Endothelial cell of umbilical vein (primary cell): ENCODE measurements at regions not wholly inside any gene's neighbourhood (a gene's known extent, or its start where the extent isn't known, plus 50 kb on each side); places are given as distances from the start of the nearest gene placed in this dataset.

ENCODE experiments used
- BruUV-seq: library from RNA; stranded (reverse); fragments of 400-500 nt; replicated peaks from 2 replicates; lab custom pipeline; 2021; lab: Mats Ljungman, UMichigan
- CTCF ChIA-PET: fragments of 300-600, 350-600 bp; sonication (Branson Sonifier 250); formaldehyde crosslinking; loops from one replicate; lab custom pipeline; 2021; ENCODE audit warnings: antibody characterized with exemption, inconsistent platforms; lab: Charles Lee
- POLR2A ChIA-PET: fragments of 300-600, 350-600 bp; sonication (Branson Sonifier 250); formaldehyde crosslinking; loops from one replicate; lab custom pipeline; 2021; ENCODE audit warnings: antibody characterized with exemption, inconsistent platforms; lab: Charles Lee
- DNase-seq: peaks from one replicate; pipeline ENCODE4 v3.0.0-alpha.2; 2011; ENCODE audit warnings: low read depth, low spot score
- FAIRE-seq: peaks from 2 replicates; lab custom pipeline; 2011; peaks lifted over from hg19 to GRCh38; lab: Jason Lieb, UNC
- H2AFZ ChIP-seq: 2 replicates; pipeline ENCODE4 v1.6.0; 2012; ENCODE audit warnings: low read depth, low read length, control low read depth, inconsistent platforms
- H3K27ac ChIP-seq: 2 replicates; pipeline ENCODE4 v1.5.1; 2011; ENCODE audit warnings: low read depth, mild to moderate bottlenecking, control low read depth, low read length, moderate library complexity; ENCODE audit not compliant: insufficient read depth
- H3K27me3 ChIP-seq, 2 experiments: 2 replicates each; pipeline versions ENCODE4 v1.6.0 to v1.6.1; 2011; ENCODE audit warnings: low read length in 2 of 2, mixed read lengths in 1 of 2; ENCODE audit not compliant: control insufficient read depth in 2 of 2, insufficient read depth in 2 of 2
- H3K36me3 ChIP-seq, 2 experiments: 2 replicates in 1 of 2; 3 replicates in 1 of 2; pipeline ENCODE4 v1.5.1; 2011; ENCODE audit warnings: low read length in 2 of 2, mild to moderate bottlenecking in 1 of 2, moderate library complexity in 1 of 2; ENCODE audit not compliant: control insufficient read depth in 2 of 2, insufficient read depth in 2 of 2; ENCODE audit errors: extremely low read depth in 1 of 2
- H3K4me1 ChIP-seq: 3 replicates; pipeline ENCODE4 v1.5.1; 2011; ENCODE audit warnings: mild to moderate bottlenecking, low read length; ENCODE audit not compliant: control insufficient read depth, insufficient read depth; ENCODE audit errors: extremely low read depth
- H3K4me2 ChIP-seq: 2 replicates; pipeline ENCODE4 v1.6.1; 2011; ENCODE audit warnings: low read length, control low read depth, mixed read lengths; ENCODE audit not compliant: insufficient read depth
- H3K4me3 ChIP-seq, 3 experiments: fragments of 200-600 bp in 1 of 3; sonication (generic), shearing (Covaris generic) in 1 of 3; replicated peaks in 1 of 3; 2 replicates each; pipeline ENCODE4 v1.5.1; 2011 to 2016; ENCODE audit warnings: control low read depth in 3 of 3, low read length in 3 of 3, mild to moderate bottlenecking in 2 of 3, inconsistent platforms in 1 of 3, low read depth in 1 of 3, moderate library complexity in 1 of 3; ENCODE audit not compliant: insufficient read depth in 1 of 3
- H3K79me2 ChIP-seq: 2 replicates; pipeline ENCODE4 v1.6.0; 2012; ENCODE audit warnings: low read length, inconsistent platforms; ENCODE audit not compliant: control insufficient read depth, insufficient read depth
- H3K9ac ChIP-seq: replicated peaks from 2 replicates; pipeline ENCODE3; 2011; ENCODE audit warnings: low read length, control low read depth; ENCODE audit not compliant: insufficient read depth; ENCODE audit errors: extremely low read depth
- H3K9me1 ChIP-seq: replicated peaks from 3 replicates; pipeline ENCODE4 v1.6.0; 2011; ENCODE audit warnings: mild to moderate bottlenecking, low read length; ENCODE audit not compliant: control insufficient read depth, insufficient read depth; ENCODE audit errors: extremely low read depth
- H3K9me3 ChIP-seq: replicated peaks from 2 replicates; pipeline ENCODE4 v1.5.1; 2012; ENCODE audit warnings: low read length, inconsistent platforms; ENCODE audit not compliant: control insufficient read depth, insufficient read depth
- H4K20me1 ChIP-seq: replicated peaks from 2 replicates; pipeline ENCODE3; 2011; ENCODE audit warnings: mild to moderate bottlenecking, low read length; ENCODE audit not compliant: control insufficient read depth, insufficient read depth; ENCODE audit errors: extremely low read depth
- EZH2 ChIP-seq: IDR thresholded peaks from 2 replicates; pipeline ENCODE4 v1.6.1; 2012; ENCODE audit warnings: borderline replicate concordance, low read depth, mild to moderate bottlenecking, moderate library complexity, low read length, inconsistent platforms; ENCODE audit not compliant: severe bottlenecking
- FOS ChIP-seq: IDR thresholded peaks from 2 replicates; pipeline ENCODE4 v1.6.1; 2011; ENCODE audit warnings: mild to moderate bottlenecking, low read length, moderate library complexity, borderline replicate concordance; ENCODE audit not compliant: insufficient read depth
- GATA2 ChIP-seq: IDR thresholded peaks from 2 replicates; pipeline ENCODE4 v1.7.0; 2011; ENCODE audit warnings: low read depth, mild to moderate bottlenecking, moderate library complexity, mixed read lengths, low read length; ENCODE audit not compliant: insufficient read length, insufficient read depth
- JUN ChIP-seq: IDR thresholded peaks from 2 replicates; pipeline ENCODE4 v1.6.1; 2011; ENCODE audit warnings: borderline replicate concordance, low read depth; ENCODE audit not compliant: insufficient read length, insufficient read depth
- MYC ChIP-seq: IDR thresholded peaks from one replicate; pipeline ENCODE4 v1.6.1; 2011; ENCODE audit warnings: mild to moderate bottlenecking, low read depth, low read length
- POLR2A ChIP-seq: IDR thresholded peaks from 2 replicates; pipeline ENCODE4 v1.6.1; 2012; ENCODE audit warnings: low read depth, mild to moderate bottlenecking, control low read depth, low read length
- POLR2AphosphoS5 ChIP-seq: IDR thresholded peaks from 2 replicates; pipeline ENCODE4 v1.6.1; 2012; ENCODE audit warnings: low read depth, mild to moderate bottlenecking, control low read depth, low read length, moderate library complexity; ENCODE audit not compliant: insufficient read depth
- dilution Hi-C: fragments of 300-500 bp; cut with MboI; formaldehyde crosslinking; loops from one replicate; pipeline ENCODE4 v1.15.0; 2019; ENCODE audit warnings: low sequenced_read_pairs; ENCODE audit not compliant: extremely low pct_ligation_motif_present
- intact Hi-C: fragments of 100-400 bp; cut with micrococcal nuclease; formaldehyde crosslinking; loops from one replicate; pipeline ENCODE4 v1.10.0; 2022
- TF ChIP-seq, protein P1 (sequence below): IDR thresholded peaks from 2 replicates; pipeline ENCODE4 v1.6.1; 2011; ENCODE audit not compliant: insufficient read depth, insufficient read length
- TF ChIP-seq, protein P2 (sequence below), 2 donors: IDR thresholded peaks; 1 replicate in 1 of 2; 2 replicates in 1 of 2; pipeline ENCODE4 v1.5.1; 2011; ENCODE audit warnings: low read length in 2 of 2, mild to moderate bottlenecking in 2 of 2, moderate library complexity in 2 of 2, control low read depth in 1 of 2, inconsistent platforms in 1 of 2, low read depth in 1 of 2; ENCODE audit not compliant: insufficient read depth in 1 of 2; ENCODE audit errors: extremely low read depth in 1 of 2

DNA sequence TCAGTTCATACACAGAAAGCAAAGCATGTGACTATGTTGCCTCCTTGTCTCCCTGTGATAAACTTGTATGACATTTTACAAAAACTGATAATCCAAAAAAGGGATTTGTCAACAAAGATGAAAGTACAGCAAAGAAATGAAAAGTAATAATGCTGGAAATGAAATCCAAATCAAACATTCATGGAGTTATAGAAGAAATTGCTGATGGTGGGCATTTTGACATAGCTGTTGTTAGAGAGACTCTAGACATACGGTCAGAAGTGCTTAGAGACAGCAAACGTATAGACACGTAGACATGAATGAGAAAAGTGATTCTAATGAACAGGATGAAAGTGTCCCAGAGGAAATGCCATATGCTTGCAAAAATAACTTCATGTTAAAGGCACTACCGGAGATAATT lies 186.9 kb upstream of the RGMB start:
- Histone ChIP-seq H3K79me2 (no peaks in the 10 kb centered on the region), H2AFZ (no peak overlapping the region), H3K9me1 (no peaks in the 10 kb centered on the region), H3K4me2 (no peak overlapping the region), H3K9me3 (no peaks in the 10 kb centered on the region), H3K9ac (no peak overlapping the region), H3K36me3 (no peaks in the 10 kb centered on the region), H3K4me1 (no peaks in the 10 kb centered on the region), H3K27me3 (no peaks in the 10 kb centered on the region), H4K20me1 (no peaks in the 10 kb centered on the region), H3K27ac (no peak overlapping the region), H3K4me3 (no peak overlapping the region)
- ChIA-PET POLR2A (no interaction called here), CTCF (no interaction called here)
- TF ChIP-seq POLR2AphosphoS5 (no peak), GATA2 (no peak), EZH2 (no peak), JUN (no peak), FOS (no peak), POLR2A (no peak), MYC (no peak)
- TF ChIP-seq, protein P1, sequence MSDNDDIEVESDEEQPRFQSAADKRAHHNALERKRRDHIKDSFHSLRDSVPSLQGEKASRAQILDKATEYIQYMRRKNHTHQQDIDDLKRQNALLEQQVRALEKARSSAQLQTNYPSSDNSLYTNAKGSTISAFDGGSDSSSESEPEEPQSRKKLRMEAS = no peak
- TF ChIP-seq, protein P2, sequence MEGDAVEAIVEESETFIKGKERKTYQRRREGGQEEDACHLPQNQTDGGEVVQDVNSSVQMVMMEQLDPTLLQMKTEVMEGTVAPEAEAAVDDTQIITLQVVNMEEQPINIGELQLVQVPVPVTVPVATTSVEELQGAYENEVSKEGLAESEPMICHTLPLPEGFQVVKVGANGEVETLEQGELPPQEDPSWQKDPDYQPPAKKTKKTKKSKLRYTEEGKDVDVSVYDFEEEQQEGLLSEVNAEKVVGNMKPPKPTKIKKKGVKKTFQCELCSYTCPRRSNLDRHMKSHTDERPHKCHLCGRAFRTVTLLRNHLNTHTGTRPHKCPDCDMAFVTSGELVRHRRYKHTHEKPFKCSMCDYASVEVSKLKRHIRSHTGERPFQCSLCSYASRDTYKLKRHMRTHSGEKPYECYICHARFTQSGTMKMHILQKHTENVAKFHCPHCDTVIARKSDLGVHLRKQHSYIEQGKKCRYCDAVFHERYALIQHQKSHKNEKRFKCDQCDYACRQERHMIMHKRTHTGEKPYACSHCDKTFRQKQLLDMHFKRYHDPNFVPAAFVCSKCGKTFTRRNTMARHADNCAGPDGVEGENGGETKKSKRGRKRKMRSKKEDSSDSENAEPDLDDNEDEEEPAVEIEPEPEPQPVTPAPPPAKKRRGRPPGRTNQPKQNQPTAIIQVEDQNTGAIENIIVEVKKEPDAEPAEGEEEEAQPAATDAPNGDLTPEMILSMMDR (IDR thresholded peaks at IDR 0.05; ENCODE audit: extremely low read depth in 1 of 2, insufficient read depth in 1 of 2, low read depth in 1 of 2, low read length in 2 of 2) = no peak
- no TSS peak for BruUV-seq
- intact Hi-C loops = no loop called here
- FAIRE-seq (no peak), DNase-seq (no peak)
- dilution Hi-C loops = no loop called here
